ENCODE measurements at regions not wholly inside any gene's neighbourhood (a gene's known extent, or its start where the extent isn't known, plus 50 kb on each side); places are given as distances from the start of the nearest gene placed in this dataset.
"Not testable (repeated sequence)": the region's sequence is repeated elsewhere in the genome, so short reads cannot be mapped to it uniquely, and the experiment has no call there.

DNA sequence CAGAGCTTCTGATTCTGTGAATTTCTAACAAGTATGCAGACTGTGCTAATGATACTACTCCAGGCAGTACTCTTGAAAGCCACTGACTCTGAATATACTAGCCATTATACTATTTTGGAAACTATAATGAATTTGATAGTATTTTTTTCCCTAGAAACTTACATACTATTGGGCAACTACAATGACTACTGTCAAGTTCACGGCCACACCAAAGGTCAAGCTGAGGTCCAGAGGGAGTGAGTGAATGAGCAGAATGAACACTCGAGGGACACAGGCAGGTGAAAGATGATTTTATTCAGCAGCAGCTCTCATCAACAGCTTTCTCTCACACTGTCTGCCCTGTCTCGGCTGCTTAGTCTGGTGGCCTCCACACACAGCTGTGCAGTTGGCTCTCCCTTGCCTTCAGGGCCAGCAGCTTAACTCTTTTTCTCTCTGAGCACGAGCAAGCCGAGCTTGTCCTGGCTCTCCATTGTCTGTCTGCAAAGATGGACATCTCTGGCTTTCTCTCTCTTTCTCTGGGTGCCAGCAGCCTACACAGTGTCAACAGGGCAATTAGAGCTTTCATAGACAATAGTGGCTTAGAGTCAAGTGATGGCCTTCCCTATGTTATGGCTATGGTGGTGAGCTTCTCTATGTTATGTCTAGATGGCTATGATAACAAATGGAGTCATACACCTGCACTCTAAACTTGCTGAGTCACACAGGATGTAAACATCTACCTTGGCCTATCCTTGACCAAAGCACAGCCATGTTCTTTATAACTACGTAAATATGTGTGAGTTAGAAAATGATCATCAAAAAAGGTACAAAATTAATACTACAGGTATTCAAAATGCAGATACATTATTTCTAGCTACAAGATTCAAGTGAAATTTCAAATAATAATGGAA lies 362.4 kb downstream of the CGGBP1 start:
- Histone ChIP-seq H3K27ac (no peak overlapping the region), H3K4me1 (no peaks in the 10 kb centered on the region), H3K9me3 (no peaks in the 10 kb centered on the region), H3K36me3 (no peaks in the 10 kb centered on the region), H3K27me3 (no peaks in the 10 kb centered on the region), H3K4me3 (no peak overlapping the region)
- no peak for DNase-seq (ENCODE audit: low spot score in 2 of 2)
- 53 to 57% methylated on average over 6 of the region's 6 CpGs for WGBS, 2 donors
- no peak for TF ChIP-seq EP300 (IDR thresholded peaks at IDR 0.05)
- TF ChIP-seq, protein P1, sequence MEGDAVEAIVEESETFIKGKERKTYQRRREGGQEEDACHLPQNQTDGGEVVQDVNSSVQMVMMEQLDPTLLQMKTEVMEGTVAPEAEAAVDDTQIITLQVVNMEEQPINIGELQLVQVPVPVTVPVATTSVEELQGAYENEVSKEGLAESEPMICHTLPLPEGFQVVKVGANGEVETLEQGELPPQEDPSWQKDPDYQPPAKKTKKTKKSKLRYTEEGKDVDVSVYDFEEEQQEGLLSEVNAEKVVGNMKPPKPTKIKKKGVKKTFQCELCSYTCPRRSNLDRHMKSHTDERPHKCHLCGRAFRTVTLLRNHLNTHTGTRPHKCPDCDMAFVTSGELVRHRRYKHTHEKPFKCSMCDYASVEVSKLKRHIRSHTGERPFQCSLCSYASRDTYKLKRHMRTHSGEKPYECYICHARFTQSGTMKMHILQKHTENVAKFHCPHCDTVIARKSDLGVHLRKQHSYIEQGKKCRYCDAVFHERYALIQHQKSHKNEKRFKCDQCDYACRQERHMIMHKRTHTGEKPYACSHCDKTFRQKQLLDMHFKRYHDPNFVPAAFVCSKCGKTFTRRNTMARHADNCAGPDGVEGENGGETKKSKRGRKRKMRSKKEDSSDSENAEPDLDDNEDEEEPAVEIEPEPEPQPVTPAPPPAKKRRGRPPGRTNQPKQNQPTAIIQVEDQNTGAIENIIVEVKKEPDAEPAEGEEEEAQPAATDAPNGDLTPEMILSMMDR (IDR thresholded peaks at IDR 0.05): no peak
- TF ChIP-seq POLR2A (IDR thresholded peaks at IDR 0.05): no peak

- H3K4me3 ChIP-seq: no peak overlapping the region
- H3K27me3 ChIP-seq: no peaks in the 10 kb centered on the region
- H3K4me1 ChIP-seq: no peaks in the 10 kb centered on the region
- no peak for DNase-seq (ENCODE audit: low spot score in 2 of 2)
- TF ChIP-seq POLR2A (IDR thresholded peaks at IDR 0.05): no peak
- TF ChIP-seq, protein P1 (IDR thresholded peaks at IDR 0.05): no peak
- TF ChIP-seq EP300 (IDR thresholded peaks at IDR 0.05): no peak
- 34 to 51% methylated on average over 2 of the region's 2 CpGs for WGBS, 2 donors
- no peaks in the 10 kb centered on the region for H3K36me3 ChIP-seq
- no peaks in the 10 kb centered on the region for H3K9me3 ChIP-seq
- no peak overlapping the region for H3K27ac ChIP-seq
Measured at GRCh38 chr3:87694678-87695077, 364.1 kb downstream of the CGGBP1 start.

- Histone ChIP-seq H3K4me1 (no peaks in the 10 kb centered on the region), H3K4me3 (no peak overlapping the region), H3K36me3 (no peaks in the 10 kb centered on the region), H3K9me3 (no peaks in the 10 kb centered on the region), H3K27ac (no peak overlapping the region), H3K27me3 (no peaks in the 10 kb centered on the region)
- no peak for DNase-seq (ENCODE audit: low spot score in 2 of 2)
- WGBS, 2 donors: 89 to 94% methylated on average over 5 of the region's 5 CpGs
- TF ChIP-seq, protein P1 (IDR thresholded peaks at IDR 0.05): no peak
- TF ChIP-seq EP300 (IDR thresholded peaks at IDR 0.05): no peak
- TF ChIP-seq POLR2A (IDR thresholded peaks at IDR 0.05): no peak
Measured at GRCh38 chr3:87691109-87691508, 367.7 kb downstream of the CGGBP1 start.

- DNase-seq (ENCODE audit: low spot score in 2 of 2); H3K27me3 ChIP-seq; H3K4me3 ChIP-seq; H3K36me3 ChIP-seq; H3K27ac ChIP-seq; H3K9me3 ChIP-seq; H3K4me1 ChIP-seq: not testable (repeated sequence)
- 91 to 93% methylated on average over 7 to 12 of the region's 27 CpGs for WGBS, 2 donors
Measured at GRCh38 chr3:87678984-87679660, 379.7 kb downstream of the CGGBP1 start.

DNA sequence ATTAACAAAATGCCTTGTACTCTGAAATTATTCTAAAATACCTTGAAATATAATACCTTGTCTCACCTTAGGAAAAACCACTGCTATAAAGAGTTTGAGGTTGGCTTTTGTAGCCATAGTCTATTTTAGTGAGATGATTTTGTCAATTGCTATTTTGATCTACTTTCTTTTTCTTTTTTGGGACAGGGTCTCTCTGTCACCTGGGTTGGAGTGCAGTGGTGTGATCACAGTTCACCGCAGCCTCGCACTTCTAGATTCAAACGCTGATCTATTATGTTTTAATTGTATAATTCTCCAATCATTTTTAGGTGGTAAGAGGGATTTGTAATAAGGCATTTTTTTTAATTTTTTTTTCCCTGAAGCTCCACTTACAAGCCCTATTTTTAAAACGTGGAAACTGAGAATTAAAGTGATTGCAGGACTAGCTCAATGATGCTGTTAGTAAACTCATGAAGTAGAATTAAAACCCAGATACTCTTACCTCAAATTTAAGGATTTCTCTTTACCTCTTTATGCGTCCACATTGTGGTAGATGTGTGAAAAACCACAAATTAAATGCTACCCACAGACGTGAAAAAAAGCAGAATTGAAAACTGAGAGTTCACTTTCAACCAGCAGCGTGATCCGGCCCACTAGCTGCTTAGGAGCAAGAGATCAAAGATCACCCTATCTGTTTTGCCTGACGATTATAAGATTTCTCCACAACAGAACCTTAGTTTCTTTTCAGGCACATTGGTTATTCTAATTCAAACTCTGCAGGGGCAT lies 384.2 kb downstream of the CGGBP1 start:
- no peak overlapping the region for H3K4me3 ChIP-seq
- no peaks in the 10 kb centered on the region for H3K9me3 ChIP-seq
- DNase-seq (ENCODE audit: low spot score in 2 of 2): no peak
- no peak overlapping the region for H3K27ac ChIP-seq
- no peaks in the 10 kb centered on the region for H3K36me3 ChIP-seq
- no peaks in the 10 kb centered on the region for H3K27me3 ChIP-seq
- 69 to 73% methylated on average over 9 of the region's 9 CpGs for WGBS, 2 donors
- no peaks in the 10 kb centered on the region for H3K4me1 ChIP-seq
- TF ChIP-seq EP300 (IDR thresholded peaks at IDR 0.05): no peak

DNA sequence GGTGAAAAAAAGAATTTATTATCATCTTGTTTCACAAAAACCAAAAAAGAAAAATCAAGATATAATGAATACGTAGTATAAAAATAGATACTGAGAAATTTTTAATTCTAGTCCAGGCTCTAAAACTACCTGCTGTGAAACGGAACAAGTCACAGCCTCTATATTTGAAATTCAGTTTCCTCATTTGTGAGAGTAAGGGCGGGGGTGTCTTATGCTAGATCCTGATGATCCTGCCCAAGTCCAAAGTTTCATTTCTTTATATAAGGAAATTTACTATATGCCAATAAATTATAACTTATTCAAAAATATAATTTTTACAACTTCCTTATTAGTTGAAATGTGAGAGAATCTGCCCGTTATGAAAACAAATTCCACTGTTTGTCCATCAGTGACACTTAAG lies 385.7 kb downstream of the CGGBP1 start:
- no peaks in the 10 kb centered on the region for H3K36me3 ChIP-seq
- H3K27me3 ChIP-seq: no peaks in the 10 kb centered on the region
- no peaks in the 10 kb centered on the region for H3K9me3 ChIP-seq
- H3K4me3 ChIP-seq: no peak overlapping the region
- TF ChIP-seq POLR2A (IDR thresholded peaks at IDR 0.05) (no peak), EP300 (IDR thresholded peaks at IDR 0.05) (no peak)
- TF ChIP-seq, protein P1 (IDR thresholded peaks at IDR 0.05): no peak
- H3K4me1 ChIP-seq: no peaks in the 10 kb centered on the region
- H3K27ac ChIP-seq: no peak overlapping the region
- DNase-seq (ENCODE audit: low spot score in 2 of 2): no peak
- WGBS, 2 donors: 86 to 93% methylated on average over 4 of the region's 4 CpGs
